ENCODE measurements at regions not wholly inside any gene's neighbourhood (a gene's known extent, or its start where the extent isn't known, plus 50 kb on each side); places are given as distances from the start of the nearest gene placed in this dataset.

DNA sequence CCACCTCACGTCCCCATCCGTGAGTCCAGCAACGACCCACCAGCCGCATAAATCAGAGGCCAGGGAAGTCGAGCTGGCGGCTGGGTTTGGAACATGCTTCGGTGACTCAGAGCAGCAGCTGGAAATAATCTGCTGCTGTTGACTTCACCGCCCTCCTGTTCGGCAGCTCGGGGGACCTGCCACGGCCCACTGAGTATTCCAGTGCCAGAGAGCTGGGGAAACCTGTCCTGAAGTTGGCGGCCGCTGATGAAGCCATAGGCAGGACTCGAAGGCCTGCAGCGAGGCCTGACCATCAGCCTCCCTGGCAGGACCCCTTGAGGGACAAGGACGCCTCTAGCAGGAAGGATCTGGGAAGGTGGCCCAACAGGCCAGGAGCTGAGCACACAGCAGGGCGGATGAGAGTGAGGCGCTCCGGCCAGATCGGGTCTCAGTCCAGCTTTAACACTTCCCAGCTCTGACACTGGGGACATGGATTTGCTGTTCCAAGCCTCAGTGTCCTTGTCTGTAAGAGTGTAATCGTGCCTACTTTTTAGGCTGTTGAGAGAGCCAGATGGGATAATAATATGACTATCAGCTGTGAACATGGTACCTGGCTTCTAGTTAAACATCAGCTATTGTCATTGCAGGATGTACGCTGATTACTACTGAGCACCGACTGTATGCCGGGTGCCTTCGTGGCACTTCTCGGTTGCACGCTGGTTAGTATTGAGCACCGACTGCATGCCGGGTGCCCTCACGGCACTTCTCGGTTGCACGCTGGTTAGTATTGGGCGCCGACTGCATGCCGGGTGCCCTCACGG is 50.4 kb upstream of the CIBAR2 start:
- no peak for DNase-seq (ENCODE audit: low spot score)

DNA sequence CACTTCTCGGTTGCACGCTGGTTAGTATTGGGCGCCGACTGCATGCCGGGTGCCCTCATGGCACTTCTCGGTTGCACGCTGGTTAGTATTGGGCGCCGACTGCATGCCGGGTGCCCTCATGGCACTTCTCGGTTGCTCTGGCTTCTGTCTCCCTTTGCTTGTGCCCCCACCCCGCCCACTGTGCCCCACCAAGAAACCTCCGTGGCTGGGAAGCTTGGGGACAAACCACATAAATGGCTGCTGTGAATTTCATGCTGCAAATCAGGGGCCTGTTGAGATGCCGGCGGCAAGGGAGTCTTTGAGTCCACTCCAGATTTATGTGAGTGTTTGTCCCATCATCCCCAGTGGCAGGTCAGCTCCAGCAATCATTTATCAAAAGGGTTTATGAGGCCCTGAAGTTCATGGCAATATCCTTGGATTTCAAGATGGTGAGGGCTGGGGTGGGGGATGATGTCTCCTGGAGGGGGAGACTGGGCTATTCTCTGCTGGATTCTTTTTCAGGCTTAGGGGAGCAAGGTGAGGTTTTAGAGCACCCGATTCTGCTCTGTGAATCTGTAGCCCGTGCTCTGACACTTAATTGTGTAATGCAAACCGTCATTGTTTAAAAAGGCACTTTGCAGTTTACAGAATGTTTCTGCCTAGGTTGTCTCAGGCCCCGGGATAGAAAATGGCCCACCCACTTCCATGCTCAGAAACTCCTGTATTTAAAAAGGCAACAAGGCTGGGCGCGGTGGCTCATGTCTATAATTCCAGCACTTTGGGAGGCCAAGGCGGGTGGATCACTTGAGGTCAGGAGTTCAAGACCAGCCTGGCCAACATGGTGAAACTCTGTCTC is 51.2 kb upstream of the CIBAR2 start:
- no peak for DNase-seq (ENCODE audit: low spot score)

DNA sequence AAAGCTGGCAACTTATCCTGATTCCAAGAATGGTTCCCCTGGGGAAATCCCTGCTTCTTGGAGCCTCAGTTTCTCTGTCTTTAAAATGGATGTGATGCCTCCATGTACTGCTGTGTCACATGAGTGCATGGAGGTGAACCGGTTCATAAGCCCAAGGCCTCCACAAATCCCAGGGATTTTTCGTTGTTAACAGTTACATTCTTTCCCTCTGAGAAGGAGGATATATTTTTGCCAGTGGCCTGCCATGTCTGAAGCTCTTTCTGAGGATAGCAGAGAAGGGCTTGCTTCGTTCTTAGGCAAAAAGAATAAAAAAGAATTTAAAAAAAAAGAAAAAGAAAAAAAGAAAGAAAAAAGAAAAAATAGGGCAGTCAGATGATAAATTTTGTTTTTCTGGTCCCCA is 52.2 kb upstream of the CIBAR2 start:
- no peak for DNase-seq (ENCODE audit: low spot score)

DNA sequence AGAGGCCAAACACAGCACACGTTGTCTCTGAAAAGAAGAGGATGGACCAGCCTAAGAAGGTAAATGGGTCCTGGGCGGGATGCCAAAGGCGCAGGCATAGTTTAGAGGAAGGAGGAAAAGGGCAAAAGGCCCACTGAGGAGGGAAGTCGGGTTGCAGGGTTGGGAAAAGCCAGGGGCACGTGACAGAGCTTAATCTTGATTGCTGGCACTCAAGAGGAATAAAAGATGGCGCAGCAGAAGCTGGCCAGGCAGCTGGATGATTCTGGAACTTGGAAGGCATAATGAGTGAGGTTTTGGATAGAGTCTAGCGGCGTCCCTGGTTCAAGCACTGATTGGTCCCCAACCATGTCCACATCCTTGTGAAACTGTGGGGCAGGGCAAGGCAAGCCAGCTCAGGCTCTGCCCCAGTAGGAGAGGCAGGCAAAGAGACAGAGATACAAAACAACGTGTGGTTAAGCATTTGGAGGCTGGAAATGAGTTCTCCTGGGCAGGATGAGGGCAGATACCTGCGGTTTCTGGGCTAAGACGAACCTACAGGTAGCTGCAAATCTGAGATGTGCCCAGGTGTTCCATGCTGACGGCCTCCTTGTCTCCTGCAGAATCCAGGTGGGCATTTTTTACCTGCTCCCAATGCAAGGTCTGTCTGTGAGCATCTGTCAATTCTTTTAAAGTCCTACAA is 52.7 kb upstream of the CIBAR2 start:
- DNase-seq (ENCODE audit: low spot score) = no peak

DNA sequence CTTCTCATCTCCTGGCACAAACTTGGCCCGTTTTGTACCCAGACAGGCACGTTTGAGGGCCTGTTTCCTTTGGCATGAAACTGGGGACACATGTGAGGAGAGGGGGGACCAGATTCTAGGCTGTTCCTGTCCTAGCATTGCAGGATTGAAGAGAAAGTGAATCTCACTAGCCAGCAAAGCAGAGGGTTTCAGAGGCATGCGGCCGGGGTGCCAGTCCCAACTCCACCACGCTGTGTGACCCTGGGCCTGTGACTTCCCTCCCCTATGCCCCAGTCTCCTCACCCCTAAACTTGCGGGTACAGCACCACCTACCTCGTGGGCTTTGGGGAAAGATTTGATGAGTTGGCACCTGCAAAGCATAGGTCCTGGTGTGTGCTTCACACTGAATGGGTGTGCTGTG is 53.5 kb upstream of the CIBAR2 start:
- DNase-seq (ENCODE audit: low spot score) = no peak

DNA sequence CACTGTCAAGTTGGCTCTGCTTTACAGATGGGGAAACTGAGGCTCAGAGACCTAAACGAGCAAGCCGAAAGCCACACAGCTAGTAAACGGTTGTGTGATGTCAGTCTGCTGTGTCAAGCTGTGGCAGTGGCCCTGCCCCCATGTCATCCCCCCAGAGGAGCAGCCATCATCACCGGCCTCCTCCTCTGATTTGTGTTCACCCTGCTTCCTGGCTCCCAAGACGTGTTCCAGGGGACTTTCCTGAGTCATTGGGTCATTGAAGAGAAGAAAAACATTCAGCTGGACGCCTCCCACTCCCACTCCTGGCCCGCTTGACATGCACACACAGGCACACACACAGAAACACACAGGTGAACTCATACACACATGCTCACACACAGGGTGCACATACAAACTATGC is 54.0 kb upstream of the CIBAR2 start:
- DNase-seq (ENCODE audit: low spot score) = no peak

DNA sequence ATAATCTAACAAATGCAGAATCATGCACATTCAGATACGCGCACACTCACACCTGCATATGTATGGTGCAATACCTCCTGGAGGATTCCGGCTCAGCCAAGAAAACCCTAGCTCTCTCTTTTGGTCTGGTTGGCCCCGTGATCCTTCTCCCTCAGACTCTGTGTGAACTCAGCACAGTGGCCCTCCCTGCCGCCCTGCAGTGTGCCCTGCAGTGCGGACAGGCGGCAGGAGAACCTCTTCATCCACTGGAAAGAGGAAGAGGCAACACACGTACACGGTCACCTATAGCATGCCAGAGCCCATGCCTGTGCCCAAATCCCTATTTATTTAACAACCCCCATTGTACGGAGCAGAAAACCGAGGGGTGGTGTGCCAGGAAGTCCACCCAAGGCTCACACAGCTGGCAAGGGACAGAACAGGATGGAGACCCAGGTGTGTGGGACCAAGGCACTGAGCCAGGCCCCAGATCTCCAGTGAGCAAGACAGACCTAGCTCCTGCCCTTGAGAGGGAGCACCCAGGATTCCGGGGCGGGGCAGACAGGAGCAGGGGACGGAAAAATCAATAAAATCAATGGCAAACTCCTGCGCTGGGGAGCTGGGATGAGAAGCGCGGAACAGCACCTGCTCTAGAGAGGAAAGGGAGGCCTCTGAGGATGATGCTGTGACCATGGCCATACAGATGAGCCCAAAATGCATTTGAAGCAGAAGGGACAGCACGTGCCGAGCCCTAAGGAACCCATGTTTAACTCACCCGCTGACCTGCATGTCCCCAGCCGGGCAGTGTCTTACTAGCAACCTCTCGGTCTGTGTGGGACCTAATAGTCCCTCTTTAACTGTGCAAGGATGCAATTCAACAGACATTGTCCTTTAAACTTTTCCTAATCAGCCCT is 54.7 kb upstream of the CIBAR2 start:
- DNase-seq (ENCODE audit: low spot score) = no peak

DNA sequence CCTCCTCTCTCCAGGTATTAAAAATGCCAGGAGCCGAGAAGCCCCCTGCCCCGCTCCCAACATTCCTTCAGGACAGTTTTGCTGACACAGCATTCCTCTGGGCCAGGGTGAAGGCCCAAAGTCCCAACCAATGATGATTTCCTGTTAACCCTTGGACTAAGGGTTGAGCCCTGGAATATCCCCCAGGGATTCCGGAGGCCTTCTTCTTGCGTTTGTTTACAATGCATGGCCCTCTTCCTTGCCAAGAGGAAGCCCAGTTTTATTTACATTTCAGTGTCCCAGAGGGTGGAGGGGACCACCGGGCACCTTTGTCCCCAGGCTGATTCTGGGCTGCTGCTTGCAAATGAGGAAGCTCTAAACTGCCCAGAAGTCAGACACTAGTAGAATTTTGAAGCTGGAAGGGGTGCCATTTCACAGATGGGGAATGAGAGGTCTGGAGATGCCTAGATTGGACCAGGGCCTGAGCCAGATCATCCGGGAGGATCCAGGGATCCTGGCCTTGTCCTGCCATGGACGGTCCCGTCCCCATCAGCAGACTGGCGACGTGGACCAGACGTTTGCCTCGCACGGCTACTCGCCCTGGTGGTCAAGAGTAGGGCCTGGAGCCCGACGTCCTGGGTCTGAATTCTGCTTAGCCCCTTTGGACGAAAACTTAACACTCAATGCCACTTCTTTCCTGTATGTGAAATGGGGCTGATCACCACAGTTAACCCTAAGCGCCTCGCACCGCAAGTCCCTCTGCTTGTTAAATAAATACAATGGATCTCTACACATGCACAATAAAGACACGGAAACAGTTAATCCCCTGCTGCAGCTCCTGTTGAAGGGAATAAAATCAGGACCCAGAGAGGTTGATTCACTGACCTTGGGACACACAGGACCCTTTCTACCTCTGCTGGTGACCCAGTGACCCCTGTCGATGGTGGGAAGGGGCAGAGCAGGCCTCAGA is 55.6 kb upstream of the CIBAR2 start:
- DNase-seq (ENCODE audit: low spot score) = no peak

DNA sequence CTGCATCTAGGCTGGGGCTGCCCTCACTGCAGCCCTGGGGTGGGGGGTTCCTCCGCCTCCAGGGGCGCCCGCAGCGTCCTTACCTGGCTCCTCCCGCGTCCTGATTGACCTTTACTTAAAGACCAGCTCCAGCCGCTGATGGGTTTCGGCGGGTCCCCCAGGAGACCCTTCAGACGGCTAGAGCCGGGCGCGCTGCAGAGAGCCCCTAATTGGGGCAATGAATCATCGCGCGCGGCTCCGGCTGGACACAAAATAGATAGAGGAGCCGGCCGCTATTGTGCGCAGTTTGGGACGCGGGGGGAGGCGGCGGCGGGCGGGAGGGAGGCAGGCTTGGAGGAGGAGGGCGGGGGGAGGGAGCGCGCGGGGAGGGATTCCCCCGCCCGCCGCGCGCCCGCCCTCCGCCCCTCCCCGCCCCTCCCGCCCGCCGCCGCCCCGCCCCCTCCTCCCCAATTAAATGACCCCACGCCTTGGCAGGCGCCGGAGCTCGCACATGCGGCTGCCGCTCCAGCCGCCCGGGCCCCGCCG is 56.5 kb upstream of the CIBAR2 start:
- DNase-seq (ENCODE audit: low spot score) = no peak

DNA sequence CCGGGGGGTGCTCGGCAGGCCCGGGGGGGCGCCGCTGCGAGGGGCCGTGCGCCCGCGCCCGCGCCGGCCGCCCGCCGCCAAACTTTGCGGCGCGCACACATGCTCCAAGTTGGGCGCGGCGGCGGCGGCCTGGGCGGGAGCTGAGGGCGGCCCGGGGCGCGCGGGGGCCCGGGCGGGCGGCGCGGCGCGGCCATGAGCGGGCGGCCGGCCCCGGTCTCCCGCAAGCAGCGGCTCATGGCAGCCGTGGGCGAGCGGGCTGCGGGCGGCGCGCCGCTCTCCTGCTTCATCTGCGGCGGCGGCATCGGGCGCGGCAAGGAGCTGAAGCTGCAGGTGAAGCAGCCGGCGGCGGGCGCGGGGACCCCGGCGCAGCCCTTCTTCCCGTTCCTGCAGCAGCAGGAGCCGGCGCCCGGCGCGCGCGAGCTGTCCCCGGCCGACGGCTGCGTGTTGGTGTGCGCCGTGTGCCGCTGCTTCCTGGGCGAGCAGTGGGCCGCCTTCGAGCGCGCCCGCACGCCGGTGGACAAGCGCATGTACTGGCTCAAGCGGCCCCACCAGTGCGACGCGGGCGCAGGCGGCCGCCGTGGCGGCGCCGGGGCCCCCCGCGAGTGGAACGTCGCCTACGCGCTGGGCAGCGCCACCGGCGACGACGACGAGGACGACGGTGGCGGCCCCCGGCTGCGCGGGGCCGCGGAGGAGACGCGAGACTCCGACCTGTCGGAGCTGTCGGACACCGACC is 57.2 kb upstream of the CIBAR2 start:
- DNase-seq (ENCODE audit: low spot score) = no peak

DNA sequence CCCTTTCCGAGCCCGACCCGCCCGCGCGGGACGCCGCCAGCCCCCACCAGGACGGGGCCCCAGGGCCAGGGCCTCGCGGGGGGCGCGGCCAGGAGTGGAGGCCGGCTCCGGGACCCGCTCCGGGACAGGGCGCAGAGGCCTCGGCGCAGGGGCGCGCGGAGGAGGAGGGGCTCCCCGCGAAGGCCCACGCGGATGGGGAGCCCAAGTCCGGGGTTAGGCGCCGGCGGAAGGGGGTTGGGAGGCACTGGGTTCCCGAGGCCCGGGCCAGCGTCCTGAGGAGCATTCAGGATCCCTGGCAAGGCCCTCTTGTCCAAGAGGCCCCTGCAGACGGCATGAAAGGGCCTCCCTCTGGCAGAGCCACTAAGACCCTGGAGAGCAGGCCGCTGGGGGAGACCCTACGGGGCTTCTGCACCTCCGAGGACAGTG is 57.8 kb upstream of the CIBAR2 start:
- no peak for DNase-seq (ENCODE audit: low spot score)

DNA sequence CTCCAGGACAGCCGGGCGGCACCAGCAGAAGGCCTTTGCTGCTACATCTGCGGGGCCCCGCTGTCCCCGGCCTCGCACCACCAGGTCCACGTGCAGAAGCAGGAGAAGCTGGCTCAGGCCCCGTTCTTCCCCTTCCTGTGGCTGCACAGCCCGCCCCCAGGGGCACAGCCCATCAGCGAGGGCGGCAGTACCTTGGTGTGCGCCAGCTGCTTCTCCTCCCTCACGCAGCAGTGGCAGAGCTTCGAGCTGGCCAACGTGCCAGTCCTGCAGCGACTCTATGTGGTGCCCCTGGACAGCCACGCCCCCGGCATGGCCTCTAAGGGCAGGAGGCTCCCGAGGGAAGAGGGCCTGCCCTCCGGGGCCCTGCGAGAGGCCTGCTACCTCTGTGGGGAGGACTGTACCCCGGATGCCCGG is 58.3 kb upstream of the CIBAR2 start:
- no peak for DNase-seq (ENCODE audit: low spot score)

DNA sequence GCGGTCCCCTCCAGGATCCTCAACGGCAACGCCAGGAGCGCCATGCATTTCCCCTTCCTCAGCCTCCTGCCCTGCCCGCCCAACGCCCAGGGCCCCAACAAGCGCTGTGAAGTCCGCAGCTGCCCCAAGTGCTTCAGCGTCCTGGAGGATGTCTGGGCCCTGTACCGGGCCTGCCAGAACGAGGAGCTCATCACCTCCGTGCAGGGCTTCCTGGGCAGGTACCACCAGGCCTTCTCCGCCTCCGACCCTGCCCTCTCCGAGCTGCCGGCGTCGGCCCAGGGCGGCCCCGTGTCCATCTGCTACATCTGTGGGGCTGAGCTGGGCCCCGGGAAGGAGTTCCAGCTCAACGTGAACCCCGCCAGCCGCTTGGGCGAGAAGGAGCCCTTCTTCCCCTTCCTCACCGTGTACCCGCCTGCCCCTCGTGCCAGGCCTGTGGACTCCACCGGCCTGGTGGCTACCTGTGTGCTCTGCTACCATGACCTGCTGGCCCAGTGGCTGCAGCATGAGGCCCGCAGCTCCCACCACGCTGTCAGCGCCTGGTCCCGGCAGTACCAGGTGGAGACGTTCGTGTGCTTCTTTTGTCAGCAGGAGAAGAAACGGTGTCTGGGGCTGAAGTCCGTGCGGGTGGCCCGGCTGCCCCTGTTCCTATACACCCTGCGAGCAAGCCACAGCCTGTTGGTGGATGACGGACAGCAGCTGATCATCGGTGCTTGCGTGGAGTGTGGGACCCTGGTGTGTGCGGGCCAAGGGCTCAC is 58.9 kb upstream of the CIBAR2 start:
- no peak for DNase-seq (ENCODE audit: low spot score)

DNA sequence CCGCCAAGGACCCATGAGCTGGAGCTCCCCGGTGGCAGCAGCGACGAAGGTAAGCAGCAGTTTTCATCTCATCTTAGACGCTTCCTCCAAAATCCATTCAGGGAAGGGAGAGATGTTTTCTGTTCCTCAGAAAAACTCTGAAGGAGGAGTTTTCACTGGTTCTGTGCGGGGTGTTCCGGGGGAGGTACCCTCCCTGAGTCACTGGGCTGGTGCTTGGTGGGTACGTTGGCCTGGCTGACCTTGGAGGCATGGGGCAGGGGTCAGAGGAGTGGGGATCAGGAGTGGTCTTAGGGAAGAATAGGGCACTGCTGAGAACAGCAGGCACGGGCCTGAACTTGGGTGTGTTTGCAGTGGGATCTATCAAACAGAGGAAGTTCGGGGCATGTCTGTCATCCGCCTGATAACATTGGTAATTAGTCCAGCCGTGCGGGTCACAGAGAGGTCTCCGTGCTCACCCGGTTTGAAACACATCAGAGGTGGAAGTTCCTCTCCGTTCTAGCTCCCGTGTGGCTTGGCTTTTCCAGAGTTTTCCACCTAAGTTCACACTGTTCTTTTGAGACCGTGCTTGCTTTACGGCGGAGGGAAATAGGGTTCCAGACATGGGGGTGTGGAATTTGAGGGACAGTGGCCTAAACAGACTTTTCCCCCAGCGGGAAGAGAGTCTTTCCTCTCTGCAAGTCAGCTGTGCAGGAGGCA is 59.6 kb upstream of the CIBAR2 start:
- no peak for DNase-seq (ENCODE audit: low spot score)

DNA sequence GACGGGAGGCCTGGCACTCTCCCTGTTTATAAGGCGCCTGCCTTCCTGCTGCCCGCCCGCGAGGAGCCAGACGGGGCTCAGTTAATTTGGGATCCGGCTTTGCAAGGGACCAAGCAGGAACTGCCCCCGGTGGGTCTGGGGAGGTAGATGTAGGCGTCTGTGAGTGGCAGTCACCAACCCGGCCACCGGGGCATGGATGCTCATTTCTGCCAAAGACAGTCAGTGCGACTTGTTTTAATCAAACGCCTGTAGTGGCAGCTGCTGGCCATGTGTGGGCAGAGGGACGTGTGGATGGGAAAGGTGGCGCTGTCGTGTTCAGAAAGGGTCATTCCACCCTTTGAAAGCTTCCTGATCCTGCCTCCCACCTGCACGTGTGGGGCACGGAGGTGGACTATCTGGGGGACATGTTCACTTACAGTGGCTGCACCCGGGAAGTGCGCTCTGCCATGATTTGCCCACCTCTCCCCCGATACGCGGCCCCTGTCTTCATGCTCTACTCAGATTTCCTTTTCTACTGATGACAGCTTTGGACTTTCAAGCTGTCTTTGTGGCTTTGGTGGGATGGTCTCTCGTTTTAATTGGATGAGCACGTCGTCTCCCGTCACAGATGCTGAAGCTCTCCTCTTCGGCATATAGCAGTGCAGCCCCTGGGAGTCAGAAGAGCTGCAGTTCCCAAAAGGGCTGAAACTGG is 60.3 kb upstream of the CIBAR2 start:
- DNase-seq (ENCODE audit: low spot score) = no peak

DNA sequence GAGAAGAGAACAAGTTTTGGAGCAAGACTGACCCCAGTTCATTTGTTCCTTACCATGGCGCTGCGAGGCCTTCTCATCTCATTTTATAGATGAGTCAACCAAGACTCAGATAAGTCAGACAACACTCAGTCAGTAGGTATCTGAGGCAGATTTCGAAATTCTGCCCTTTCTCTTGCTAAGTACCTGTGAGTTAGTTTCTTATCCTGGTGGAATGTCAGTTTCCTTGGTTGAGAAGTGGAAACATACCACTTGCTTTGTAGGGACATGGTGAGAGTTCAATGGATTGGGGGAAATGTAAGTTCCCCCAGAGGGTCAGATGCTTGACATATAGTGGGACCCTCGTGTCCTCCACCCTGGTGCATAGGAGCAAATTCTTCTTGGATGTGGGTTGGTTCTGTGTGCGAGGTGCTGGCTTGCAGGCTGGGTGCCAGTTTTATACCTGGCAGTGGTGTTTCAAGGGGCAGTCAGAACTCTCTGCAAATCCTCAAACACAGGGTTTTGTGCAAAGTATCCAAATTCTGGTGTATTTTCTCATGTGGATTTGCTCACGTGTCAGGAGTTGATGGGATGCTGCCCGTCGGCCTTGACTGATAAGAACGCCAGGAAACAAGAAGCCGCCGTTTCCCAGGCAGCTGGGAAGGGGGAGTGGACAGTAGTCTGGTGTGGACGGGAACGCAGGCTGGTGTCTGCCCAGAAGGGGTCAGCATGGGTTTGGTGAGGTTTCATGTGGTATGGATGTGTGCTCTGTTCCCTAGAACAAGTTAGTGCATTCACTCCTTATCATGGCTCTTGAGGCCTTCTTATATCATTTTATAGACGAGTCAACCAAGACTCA is 61.1 kb upstream of the CIBAR2 start:
- DNase-seq (ENCODE audit: low spot score) = no peak
